ENCODE measurements at regions not wholly inside any gene's neighbourhood (a gene's known extent, or its start where the extent isn't known, plus 50 kb on each side); places are given as distances from the start of the nearest gene placed in this dataset.
"Not testable (repeated sequence)": the region's sequence is repeated elsewhere in the genome, so short reads cannot be mapped to it uniquely, and the experiment has no call there.

- TF ChIP-seq POLR2A, CTCF (IDR thresholded peaks at IDR 0.05): not testable (repeated sequence)
These were observed 55.4 kb upstream of the THOC3 start for GRCh38 chr5:176023535-176023934.

Data from lower leg skin (tissue), 3 donors.